HL-60 (cell line): ENCODE measurements at regions not wholly inside any gene's neighbourhood (a gene's known extent, or its start where the extent isn't known, plus 50 kb on each side); places are given as distances from the start of the nearest gene placed in this dataset.
"Not testable (repeated sequence)": the region's sequence is repeated elsewhere in the genome, so short reads cannot be mapped to it uniquely, and the experiment has no call there.

Experiments
- DNase-seq, 2 experiments: peaks; one replicate each; pipeline ENCODE4 v3.0.0-alpha.2; 2010 to 2020; ENCODE audit warnings: low read depth in 1 of 2, low spot score in 1 of 2
- H3K27ac ChIP-seq: fragments of 250-450 bp; sonication (Bioruptor Pico); replicated peaks from 2 replicates; pipeline ENCODE4 v1.5.1; 2020; ENCODE audit warnings: mild to moderate bottlenecking, moderate library complexity
- H3K27me3 ChIP-seq: fragments of 250-450 bp; sonication (Bioruptor Pico); 2 replicates; pipeline ENCODE4 v1.5.1; 2021; ENCODE audit warnings: mild to moderate bottlenecking, moderate library complexity; ENCODE audit not compliant: insufficient read depth, poor library complexity, severe bottlenecking
- H3K4me3 ChIP-seq: replicated peaks from 2 replicates; pipeline ENCODE4 v1.5.1; 2011; ENCODE audit warnings: mild to moderate bottlenecking, control low read depth, low read length; ENCODE audit not compliant: insufficient read depth
- CTCF ChIP-seq: IDR thresholded peaks from one replicate; pipeline ENCODE4 v1.5.1; 2011; ENCODE audit warnings: low read length, control low read depth, inconsistent platforms; ENCODE audit not compliant: insufficient read depth
- GABPA ChIP-seq: IDR thresholded peaks from 2 replicates; pipeline ENCODE4 v1.6.1; 2012; ENCODE audit warnings: low read depth
- POLR2AphosphoS5 ChIP-seq: IDR thresholded peaks from 2 replicates; pipeline ENCODE4 v1.6.1; 2012; ENCODE audit warnings: low read depth
- REST ChIP-seq: IDR thresholded peaks from 2 replicates; pipeline ENCODE4 v1.6.1; 2012; ENCODE audit warnings: low read depth; ENCODE audit not compliant: insufficient replicate concordance
- SPI1 ChIP-seq: IDR thresholded peaks from 2 replicates; pipeline ENCODE4 v1.6.1; 2012; ENCODE audit warnings: low read depth, mild to moderate bottlenecking, borderline replicate concordance

- Histone ChIP-seq H3K27ac (no peak overlapping the region), H3K4me3 (no peak overlapping the region), H3K27me3 (peaks cover 3% of the 10 kb centered on the region)
- no peak for DNase-seq
- TF ChIP-seq POLR2AphosphoS5 (no peak), CTCF (no peak), GABPA (no peak), SPI1 (no peak), REST (no peak)
Measured at GRCh38 chr2:21198637-21199036, 74.9 kb downstream of the TDRD15 start.

GRCh38 chr2:21203976-21204375 lies 80.2 kb downstream of the TDRD15 start:
- no peak for DNase-seq
- Histone ChIP-seq H3K4me3 (no peak overlapping the region), H3K27ac (no peak overlapping the region), H3K27me3 (peaks cover 2% of the 10 kb centered on the region)
- TF ChIP-seq GABPA (no peak), SPI1 (no peak), POLR2AphosphoS5 (no peak), REST (no peak), CTCF (no peak)

- not testable (repeated sequence) for H3K27me3 ChIP-seq, H3K27ac ChIP-seq, DNase-seq, H3K4me3 ChIP-seq
Measured at GRCh38 chr2:21214085-21214484, 90.3 kb downstream of the TDRD15 start.

- no peak for DNase-seq
- TF ChIP-seq REST (no peak), CTCF (no peak), GABPA (no peak), SPI1 (no peak), POLR2AphosphoS5 (no peak)
- Histone ChIP-seq H3K4me3 (no peak overlapping the region), H3K27ac (no peak overlapping the region), H3K27me3 (peaks cover 7% of the 10 kb centered on the region)
Measured at GRCh38 chr2:21217442-21217841, 93.7 kb downstream of the TDRD15 start.
